GM19372 (cell line): ENCODE measurements at regions not wholly inside any gene's neighbourhood (a gene's known extent, or its start where the extent isn't known, plus 50 kb on each side); places are given as distances from the start of the nearest gene placed in this dataset.

Experiments
- ATAC-seq: cut with Tn5 transposase; IDR thresholded peaks from one replicate; pipeline ENCODE4 v1.9.1; 2021; ENCODE audit warnings: mild to moderate bottlenecking, low read depth, moderate library complexity; ENCODE audit not compliant: unreplicated experiment

- ATAC-seq = no peak
Measured at GRCh38 chr16:13781169-13781564, 138.8 kb upstream of the ERCC4 start.

GRCh38 chr16:13781575-13782338 is 138.2 kb upstream of the ERCC4 start:
- no peak for ATAC-seq

- ATAC-seq = no peak
Measured at GRCh38 chr16:13791095-13791494, 128.9 kb upstream of the ERCC4 start.

GRCh38 chr16:13793841-13794409 is 126.0 kb upstream of the ERCC4 start:
- ATAC-seq = no peak

GRCh38 chr16:13795131-13795530 is 124.8 kb upstream of the ERCC4 start:
- ATAC-seq = no peak

GRCh38 chr16:13797718-13798117 is 122.2 kb upstream of the ERCC4 start:
- ATAC-seq = no peak

GRCh38 chr16:13798211-13798610 is 121.7 kb upstream of the ERCC4 start:
- ATAC-seq = no peak

GRCh38 chr16:13803974-13804373 is 116.0 kb upstream of the ERCC4 start:
- ATAC-seq = no peak

- no peak for ATAC-seq
Measured at GRCh38 chr16:13805951-13806350, 114.0 kb upstream of the ERCC4 start.

GRCh38 chr16:13806671-13807070 is 113.3 kb upstream of the ERCC4 start:
- ATAC-seq = no peak

GRCh38 chr16:13808102-13808501 is 111.9 kb upstream of the ERCC4 start:
- ATAC-seq = no peak

- no peak for ATAC-seq
Measured at GRCh38 chr16:13809765-13810164, 110.2 kb upstream of the ERCC4 start.

GRCh38 chr16:13811834-13812233 is 108.1 kb upstream of the ERCC4 start:
- no peak for ATAC-seq

- no peak for ATAC-seq
Measured at GRCh38 chr16:13816701-13817100, 103.3 kb upstream of the ERCC4 start.

- ATAC-seq = no peak
Measured at GRCh38 chr16:13823501-13823900, 96.5 kb upstream of the ERCC4 start.

GRCh38 chr16:13829697-13830299 is 90.2 kb upstream of the ERCC4 start:
- no peak for ATAC-seq

- no peak for ATAC-seq
Measured at GRCh38 chr16:13833515-13833914, 86.4 kb upstream of the ERCC4 start.

- ATAC-seq = no peak
Measured at GRCh38 chr16:13835387-13835786, 84.6 kb upstream of the ERCC4 start.

- ATAC-seq = no peak
Measured at GRCh38 chr16:13835935-13836730, 83.8 kb upstream of the ERCC4 start.

GRCh38 chr16:13838401-13839190 is 81.4 kb upstream of the ERCC4 start:
- no peak for ATAC-seq
